ENCODE measurements at regions not wholly inside any gene's neighbourhood (a gene's known extent, or its start where the extent isn't known, plus 50 kb on each side); places are given as distances from the start of the nearest gene placed in this dataset.

- TF ChIP-seq TCF7L2 (IDR thresholded peaks at IDR 0.05; ENCODE audit: low read depth, low read length) (no peak), REST (IDR thresholded peaks at IDR 0.05; ENCODE audit: insufficient read depth in 1 of 2, low read depth in 2 of 2, low read length in 1 of 2) (no peak), CTCF (IDR thresholded peaks at IDR 0.05) (no peak), SIN3A (IDR thresholded peaks at IDR 0.05; ENCODE audit: borderline replicate concordance, insufficient read depth, low read depth, low read length) (no peak), POLR2AphosphoS5 (IDR thresholded peaks at IDR 0.05; ENCODE audit: low read depth, low read length) (no peak)
- ATAC-seq (no peak), DNase-seq (ENCODE audit: low read depth, low spot score) (no peak)
- Histone ChIP-seq H3K9me3 (ENCODE audit: control insufficient read depth, insufficient read depth, low read depth, low read length) (no peaks in the 10 kb centered on the region), H3K36me3 (ENCODE audit: control insufficient read depth, insufficient read depth, low read length) (no peaks in the 10 kb centered on the region), H3K27ac (ENCODE audit: low read length) (no peak overlapping the region), H3K4me1 (ENCODE audit: control insufficient read depth, insufficient read depth, low read length) (no peaks in the 10 kb centered on the region), H3K4me3 (ENCODE audit: low read depth in 2 of 2, low read length in 2 of 2) (no peak overlapping the region), H3K27me3 (ENCODE audit: control insufficient read depth, insufficient read depth, low read length) (no peaks in the 10 kb centered on the region)
- CTCF ChIA-PET: no interaction called here
- BruUV-seq (replicated peaks): no TSS peak
- POLR2A ChIA-PET: no interaction called here
- in situ Hi-C loops (cut with HindIII; ENCODE audit: low pct_unique_long_range_greater_than_20kb, low sequenced_read_pairs): no loop called here
- intact Hi-C loops (cut with micrococcal nuclease; ENCODE audit: unreplicated experiment): no loop called here
Observed at GRCh38 chr2:59456285-59456684, 1097.2 kb downstream of the BCL11A start.

DNA sequence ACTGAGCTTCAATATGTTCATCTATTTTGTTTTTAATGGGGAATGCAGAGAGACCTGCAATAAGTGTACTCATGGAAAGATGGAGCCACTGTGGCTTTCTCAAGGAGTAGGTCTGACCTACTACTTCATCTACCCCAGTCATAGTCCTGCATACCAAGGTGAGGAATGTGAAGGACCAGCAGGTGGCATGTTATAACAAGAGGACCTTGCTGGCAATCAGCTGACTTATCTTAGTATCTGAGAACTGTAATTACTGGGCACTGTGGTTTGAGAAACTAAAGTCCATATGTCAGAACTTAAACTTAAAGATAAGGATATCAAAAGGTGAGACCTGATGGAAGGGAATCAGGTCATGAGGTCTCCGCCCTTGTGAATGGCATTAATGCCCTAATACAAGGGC, 1104.2 kb downstream of the BCL11A start:
- Histone ChIP-seq H3K4me1 (ENCODE audit: control insufficient read depth, insufficient read depth, low read length) (no peaks in the 10 kb centered on the region), H3K9me3 (ENCODE audit: control insufficient read depth, insufficient read depth, low read depth, low read length) (no peaks in the 10 kb centered on the region), H3K27me3 (ENCODE audit: control insufficient read depth, insufficient read depth, low read length) (no peaks in the 10 kb centered on the region), H3K4me3 (ENCODE audit: low read depth in 2 of 2, low read length in 2 of 2) (no peak overlapping the region), H3K36me3 (ENCODE audit: control insufficient read depth, insufficient read depth, low read length) (no peaks in the 10 kb centered on the region), H3K27ac (ENCODE audit: low read length) (no peak overlapping the region)
- no peak for DNase-seq (ENCODE audit: low read depth, low spot score)
- no peak for ATAC-seq
- in situ Hi-C loops (cut with HindIII; ENCODE audit: low pct_unique_long_range_greater_than_20kb, low sequenced_read_pairs): no loop called here
- intact Hi-C loops (cut with micrococcal nuclease; ENCODE audit: unreplicated experiment): no loop called here
- no TSS peak for BruUV-seq (replicated peaks)
- ChIA-PET CTCF (no interaction called here), POLR2A (no interaction called here)
- no peak for TF ChIP-seq REST (IDR thresholded peaks at IDR 0.05; ENCODE audit: insufficient read depth in 1 of 2, low read depth in 2 of 2, low read length in 1 of 2)
- TF ChIP-seq CTCF (IDR thresholded peaks at IDR 0.05): no peak
- TF ChIP-seq POLR2AphosphoS5 (IDR thresholded peaks at IDR 0.05; ENCODE audit: low read depth, low read length): no peak
